ENCODE measurements at regions not wholly inside any gene's neighbourhood (a gene's known extent, or its start where the extent isn't known, plus 50 kb on each side); places are given as distances from the start of the nearest gene placed in this dataset.

GRCh38 chr16:87141402-87141801 is 175.8 kb downstream of the C16orf95 start:
- TF ChIP-seq EZH2 (IDR thresholded peaks at IDR 0.05; ENCODE audit: low read length, missing control alignments), result no peak
- TF ChIP-seq CTCF (conservative IDR thresholded peaks at IDR 0.05 in 1 of 2, IDR thresholded peaks at IDR 0.05 in 1 of 2; ENCODE audit: low read depth in 1 of 2, low read length in 2 of 2), result no peak
